ENCODE measurements at regions not wholly inside any gene's neighbourhood (a gene's known extent, or its start where the extent isn't known, plus 50 kb on each side); places are given as distances from the start of the nearest gene placed in this dataset.

- TF ChIP-seq REST (IDR thresholded peaks at IDR 0.05; ENCODE audit: low read depth, low read length) (no peak), RCOR1 (IDR thresholded peaks at IDR 0.05; ENCODE audit: low read length) (no peak)
Observed at GRCh38 chr2:118254116-118254515, 165.8 kb downstream of the INSIG2 start.
